ENCODE measurements at regions not wholly inside any gene's neighbourhood (a gene's known extent, or its start where the extent isn't known, plus 50 kb on each side); places are given as distances from the start of the nearest gene placed in this dataset.

GRCh38 chr3:178476886-178477285 lies 59.4 kb upstream of the KCNMB2 start:
- no peak for DNase-seq (ENCODE audit: low read depth, low spot score)
- no peak for TF ChIP-seq CTCF (IDR thresholded peaks at IDR 0.05; ENCODE audit: insufficient read depth, low read length, missing control alignments)
- H3K4me3 ChIP-seq (ENCODE audit: low read depth, low read length), result no peak overlapping the region
- ChIA-PET CTCF (interaction anchor here (1.4 kb wide), 1 partner anchor 40 kb away, joined by 3 read pairs; no protein-coding TSS in a partner anchor), POLR2A (no interaction called here)

- no peak for DNase-seq (ENCODE audit: low read depth, low spot score)
- ChIA-PET POLR2A (no interaction called here), CTCF (no interaction called here)
- no peak overlapping the region for H3K4me3 ChIP-seq (ENCODE audit: low read depth, low read length)
- no peak for TF ChIP-seq CTCF (IDR thresholded peaks at IDR 0.05; ENCODE audit: insufficient read depth, low read length, missing control alignments)
These were observed 56.8 kb upstream of the KCNMB2 start for GRCh38 chr3:178479446-178479845.

- ChIA-PET CTCF (no interaction called here), POLR2A (no interaction called here)
- no peak overlapping the region for H3K4me3 ChIP-seq (ENCODE audit: low read depth, low read length)
- DNase-seq (ENCODE audit: low read depth, low spot score), result no peak
- no peak for TF ChIP-seq CTCF (IDR thresholded peaks at IDR 0.05; ENCODE audit: insufficient read depth, low read length, missing control alignments)
These were observed 56.4 kb upstream of the KCNMB2 start for GRCh38 chr3:178479860-178480259.

- no peak for DNase-seq (ENCODE audit: low read depth, low spot score)
- ChIA-PET POLR2A (no interaction called here), CTCF (no interaction called here)
- no peak for TF ChIP-seq CTCF (IDR thresholded peaks at IDR 0.05; ENCODE audit: insufficient read depth, low read length, missing control alignments)
- no peak overlapping the region for H3K4me3 ChIP-seq (ENCODE audit: low read depth, low read length)
These were observed 56.0 kb upstream of the KCNMB2 start for GRCh38 chr3:178480274-178480673.

GRCh38 chr3:178480795-178481194 lies 55.4 kb upstream of the KCNMB2 start:
- no peak for TF ChIP-seq CTCF (IDR thresholded peaks at IDR 0.05; ENCODE audit: insufficient read depth, low read length, missing control alignments)
- CTCF ChIA-PET, result no interaction called here
- DNase-seq (ENCODE audit: low read depth, low spot score), result no peak
- POLR2A ChIA-PET, result no interaction called here
- no peak overlapping the region for H3K4me3 ChIP-seq (ENCODE audit: low read depth, low read length)

GRCh38 chr3:178482981-178483380 lies 53.3 kb upstream of the KCNMB2 start:
- no peak for DNase-seq (ENCODE audit: low read depth, low spot score)
- ChIA-PET POLR2A (no interaction called here), CTCF (no interaction called here)
- no peak overlapping the region for H3K4me3 ChIP-seq (ENCODE audit: low read depth, low read length)
- no peak for TF ChIP-seq CTCF (IDR thresholded peaks at IDR 0.05; ENCODE audit: insufficient read depth, low read length, missing control alignments)

Data from AG04449 (cell line).